ENCODE measurements at regions not wholly inside any gene's neighbourhood (a gene's known extent, or its start where the extent isn't known, plus 50 kb on each side); places are given as distances from the start of the nearest gene placed in this dataset.
"Not testable (repeated sequence)": the region's sequence is repeated elsewhere in the genome, so short reads cannot be mapped to it uniquely, and the experiment has no call there.

DNA sequence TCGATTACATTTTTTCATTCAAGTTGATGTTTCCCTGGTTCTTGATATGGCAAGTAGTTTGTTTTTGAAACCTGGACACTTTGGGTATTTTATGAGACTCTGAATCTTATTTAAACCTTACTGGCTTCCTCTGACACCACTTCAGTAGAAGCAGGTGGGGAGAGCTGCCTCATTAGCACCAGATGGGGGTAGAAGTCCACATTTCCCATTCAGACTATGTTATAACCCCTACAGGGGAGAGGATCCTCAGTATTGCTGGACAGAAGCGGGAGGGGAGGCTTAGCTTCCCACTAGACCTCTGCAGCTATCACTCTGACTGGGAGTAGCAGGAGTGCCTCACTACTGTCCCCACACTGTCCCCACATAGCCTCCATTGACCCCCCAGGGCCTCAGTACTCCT is 145.3 kb upstream of the SLC35G4 start:
- no peak overlapping the region for H3K4me3 ChIP-seq
- intact Hi-C loops (cut with DNase I; ENCODE audit: low total_unique reads): no loop called here
- no peaks in the 10 kb centered on the region for H3K4me1 ChIP-seq
- no peak for DNase-seq
- H3K27ac ChIP-seq: no peak overlapping the region
- no peaks in the 10 kb centered on the region for H3K27me3 ChIP-seq
- H3K9me3 ChIP-seq: no peaks in the 10 kb centered on the region
- TF ChIP-seq, protein P1, sequence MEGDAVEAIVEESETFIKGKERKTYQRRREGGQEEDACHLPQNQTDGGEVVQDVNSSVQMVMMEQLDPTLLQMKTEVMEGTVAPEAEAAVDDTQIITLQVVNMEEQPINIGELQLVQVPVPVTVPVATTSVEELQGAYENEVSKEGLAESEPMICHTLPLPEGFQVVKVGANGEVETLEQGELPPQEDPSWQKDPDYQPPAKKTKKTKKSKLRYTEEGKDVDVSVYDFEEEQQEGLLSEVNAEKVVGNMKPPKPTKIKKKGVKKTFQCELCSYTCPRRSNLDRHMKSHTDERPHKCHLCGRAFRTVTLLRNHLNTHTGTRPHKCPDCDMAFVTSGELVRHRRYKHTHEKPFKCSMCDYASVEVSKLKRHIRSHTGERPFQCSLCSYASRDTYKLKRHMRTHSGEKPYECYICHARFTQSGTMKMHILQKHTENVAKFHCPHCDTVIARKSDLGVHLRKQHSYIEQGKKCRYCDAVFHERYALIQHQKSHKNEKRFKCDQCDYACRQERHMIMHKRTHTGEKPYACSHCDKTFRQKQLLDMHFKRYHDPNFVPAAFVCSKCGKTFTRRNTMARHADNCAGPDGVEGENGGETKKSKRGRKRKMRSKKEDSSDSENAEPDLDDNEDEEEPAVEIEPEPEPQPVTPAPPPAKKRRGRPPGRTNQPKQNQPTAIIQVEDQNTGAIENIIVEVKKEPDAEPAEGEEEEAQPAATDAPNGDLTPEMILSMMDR (IDR thresholded peaks at IDR 0.05): no peak
- no peaks in the 10 kb centered on the region for H3K36me3 ChIP-seq

DNA sequence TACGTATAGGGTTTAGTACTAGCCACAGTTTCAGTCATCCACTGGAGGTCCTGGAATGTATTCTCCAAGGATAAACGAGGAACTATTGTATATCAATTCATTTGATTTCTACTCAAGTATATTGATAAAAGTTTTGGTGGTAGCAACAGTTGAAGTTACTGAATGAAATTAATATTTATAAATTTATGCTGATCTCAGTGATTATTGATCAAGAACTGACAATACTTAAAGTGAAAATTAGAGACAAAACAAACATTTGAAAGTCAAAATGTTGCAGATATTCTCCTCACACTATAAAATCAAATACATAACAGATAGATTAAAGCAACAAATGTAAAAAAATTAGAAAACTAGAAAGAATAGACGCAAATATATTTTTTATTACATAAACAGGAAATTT is 150.9 kb upstream of the SLC35G4 start:
- H3K9me3 ChIP-seq: no peaks in the 10 kb centered on the region
- H3K4me1 ChIP-seq: no peaks in the 10 kb centered on the region
- H3K27ac ChIP-seq: no peak overlapping the region
- intact Hi-C loops (cut with DNase I; ENCODE audit: low total_unique reads): no loop called here
- no peaks in the 10 kb centered on the region for H3K27me3 ChIP-seq
- TF ChIP-seq, protein P1 (IDR thresholded peaks at IDR 0.05): no peak
- DNase-seq: no peak
- H3K36me3 ChIP-seq: no peaks in the 10 kb centered on the region
- no peak overlapping the region for H3K4me3 ChIP-seq

DNA sequence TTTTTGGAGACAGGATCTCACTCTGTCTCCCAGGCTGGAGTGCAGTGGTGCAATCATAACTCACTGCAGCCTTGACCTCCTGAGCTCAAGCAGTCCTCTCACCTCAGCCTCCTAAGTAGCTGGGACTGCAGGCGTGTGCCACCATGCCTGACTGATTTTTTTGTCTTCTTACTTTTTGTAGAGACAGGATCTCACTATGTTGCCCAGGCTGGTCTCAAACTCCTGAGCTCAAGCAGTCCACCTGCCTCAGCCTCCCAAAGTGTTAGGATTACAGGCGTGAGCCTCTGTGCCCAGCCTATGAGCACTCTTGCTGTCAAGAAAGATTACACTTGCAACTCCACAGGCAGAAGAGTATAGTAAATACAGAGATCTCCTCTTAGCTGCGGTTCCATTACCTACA is 151.5 kb upstream of the SLC35G4 start:
- H3K9me3 ChIP-seq; DNase-seq; H3K36me3 ChIP-seq; H3K4me1 ChIP-seq; intact Hi-C loops (cut with DNase I; ENCODE audit: low total_unique reads); H3K4me3 ChIP-seq; H3K27ac ChIP-seq; H3K27me3 ChIP-seq: not testable (repeated sequence)

DNA sequence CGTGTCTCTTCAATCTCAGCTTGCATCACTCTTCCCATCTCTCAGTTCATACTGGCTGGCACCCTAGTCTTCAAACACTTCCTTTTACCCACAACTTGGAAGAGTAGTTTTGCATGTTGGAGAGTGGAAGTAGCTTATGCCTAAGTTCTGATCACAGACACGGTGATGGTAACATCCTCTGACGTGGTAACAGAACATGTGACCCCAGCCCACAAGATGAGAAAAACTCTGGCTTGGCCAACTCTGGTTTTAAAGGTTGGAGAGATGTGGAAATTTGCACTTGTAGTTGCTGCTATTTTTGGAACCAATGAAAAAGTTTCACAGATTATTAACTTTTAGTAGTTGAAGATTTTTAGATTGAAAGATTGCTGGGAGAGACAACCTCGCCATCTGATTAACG is 155.4 kb upstream of the SLC35G4 start:
- H3K4me1 ChIP-seq: no peaks in the 10 kb centered on the region
- intact Hi-C loops (cut with DNase I; ENCODE audit: low total_unique reads): no loop called here
- no peak overlapping the region for H3K27ac ChIP-seq
- no peak for DNase-seq
- no peaks in the 10 kb centered on the region for H3K9me3 ChIP-seq
- no peak overlapping the region for H3K4me3 ChIP-seq
- H3K27me3 ChIP-seq: no peaks in the 10 kb centered on the region
- TF ChIP-seq, protein P1 (IDR thresholded peaks at IDR 0.05): no peak
- no peaks in the 10 kb centered on the region for H3K36me3 ChIP-seq

DNA sequence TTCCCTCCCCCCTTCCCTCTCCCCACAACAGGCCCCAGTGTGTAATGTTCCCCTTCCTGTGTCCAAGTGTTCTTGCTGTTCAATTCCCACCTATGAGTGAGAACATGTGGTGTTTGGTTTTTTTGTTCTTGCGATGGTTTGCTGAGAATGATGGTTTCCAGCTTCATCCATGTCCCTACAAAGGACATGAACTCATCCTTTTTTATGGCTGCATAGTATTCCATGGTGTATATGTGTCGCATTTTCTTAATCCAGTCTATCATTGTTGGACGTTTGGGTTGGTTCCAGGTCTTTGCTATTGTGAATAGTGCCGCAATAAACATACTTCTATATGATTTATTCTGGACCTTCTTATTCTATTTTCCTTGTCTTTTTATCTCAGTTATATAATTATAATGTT is 165.2 kb upstream of the SLC35G4 start:
- H3K36me3 ChIP-seq; DNase-seq; H3K27me3 ChIP-seq; H3K4me1 ChIP-seq; H3K4me3 ChIP-seq; intact Hi-C loops (cut with DNase I; ENCODE audit: low total_unique reads); H3K9me3 ChIP-seq; H3K27ac ChIP-seq: not testable (repeated sequence)

DNA sequence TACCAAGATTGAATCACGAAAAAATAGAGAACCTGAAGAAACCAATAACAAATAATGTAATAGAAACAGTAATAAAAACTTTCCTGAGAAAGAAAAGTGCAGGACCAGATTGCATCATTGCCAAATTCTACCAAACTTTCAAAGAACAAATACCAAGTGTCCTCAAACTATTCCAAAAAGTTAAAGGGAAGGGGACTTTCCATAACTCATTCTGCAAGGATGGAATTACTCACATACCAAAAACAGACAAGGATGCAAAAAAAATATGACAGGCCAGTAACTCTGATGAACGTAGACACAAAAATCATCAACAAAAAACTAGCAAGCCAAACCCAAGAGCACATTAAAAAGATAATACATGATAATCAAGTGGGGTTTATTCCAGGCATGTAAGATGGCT is 172.3 kb upstream of the SLC35G4 start:
- H3K36me3 ChIP-seq: no peaks in the 10 kb centered on the region
- H3K4me1 ChIP-seq: no peaks in the 10 kb centered on the region
- TF ChIP-seq, protein P1 (IDR thresholded peaks at IDR 0.05): no peak
- no peak for DNase-seq
- intact Hi-C loops (cut with DNase I; ENCODE audit: low total_unique reads): no loop called here
- no peak overlapping the region for H3K27ac ChIP-seq
- no peaks in the 10 kb centered on the region for H3K27me3 ChIP-seq
- no peaks in the 10 kb centered on the region for H3K9me3 ChIP-seq
- H3K4me3 ChIP-seq: no peak overlapping the region

DNA sequence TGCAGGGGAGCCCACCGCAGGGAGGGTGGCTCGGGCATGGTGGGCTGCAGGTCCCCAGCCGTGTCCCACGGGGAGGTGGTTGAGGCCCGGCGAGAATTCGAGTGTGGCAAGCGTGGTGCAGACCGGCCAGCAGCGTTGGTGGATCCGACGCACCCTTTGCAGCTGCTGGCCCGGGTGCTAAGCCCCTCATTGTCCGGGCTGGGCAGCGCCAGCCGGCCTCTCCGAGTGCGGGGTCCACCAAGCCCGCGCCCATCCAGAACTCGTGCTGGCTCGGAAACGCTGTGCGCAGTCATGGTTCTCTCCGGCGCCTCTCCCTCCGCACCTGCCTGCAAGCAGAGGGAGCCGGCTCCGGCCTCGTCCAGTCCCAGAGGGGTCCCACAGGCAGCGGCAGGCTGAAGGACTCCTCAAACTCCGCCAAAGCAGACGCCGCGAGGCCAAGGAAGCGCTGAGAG is 177.0 kb upstream of the SLC35G4 start:
- intact Hi-C loops (cut with DNase I; ENCODE audit: low total_unique reads): no loop called here
- DNase-seq: no peak
- TF ChIP-seq, protein P1 (IDR thresholded peaks at IDR 0.05): no peak
- no peak overlapping the region for H3K4me3 ChIP-seq
- H3K27me3 ChIP-seq: no peaks in the 10 kb centered on the region
- H3K4me1 ChIP-seq: no peaks in the 10 kb centered on the region
- no peaks in the 10 kb centered on the region for H3K36me3 ChIP-seq
- no peak overlapping the region for H3K27ac ChIP-seq
- no peaks in the 10 kb centered on the region for H3K9me3 ChIP-seq

Measured in tibial artery (tissue), 4 donors.